Esophagus squamous epithelium (tissue), 4 donors: ENCODE measurements at regions not wholly inside any gene's neighbourhood (a gene's known extent, or its start where the extent isn't known, plus 50 kb on each side); places are given as distances from the start of the nearest gene placed in this dataset.

Experiments used
- CTCF ChIP-seq, 6 experiments: fragments of 450-650 bp in 4 of 6; fragments of 200-600 bp in 2 of 6; sonication (generic) in 2 of 6; IDR thresholded peaks; one replicate each; pipeline ENCODE4 v1.5.1; 2016 to 2019; ENCODE audit warnings: antibody characterized with exemption in 6 of 6, mild to moderate bottlenecking in 4 of 6, moderate library complexity in 4 of 6
- POLR2A ChIP-seq, 4 donors: fragments of 450-650 bp; IDR thresholded peaks; one replicate each; pipeline ENCODE4 v1.6.1; 2017; ENCODE audit warnings: antibody characterized with exemption in 4 of 4, mild to moderate bottlenecking in 4 of 4, moderate library complexity in 3 of 4

- TF ChIP-seq CTCF (IDR thresholded peaks at IDR 0.05) (no peak), POLR2A (IDR thresholded peaks at IDR 0.05) (no peak)
Observed at GRCh38 chr3:6416049-6416661, 444.8 kb upstream of the GRM7 start.
